NCI-H2081 (cell line): ENCODE measurements at regions not wholly inside any gene's neighbourhood (a gene's known extent, or its start where the extent isn't known, plus 50 kb on each side); places are given as distances from the start of the nearest gene placed in this dataset.
A peak's percentile ranks its signal among the peaks of the same experiment; 100 is the strongest.
"Not testable (repeated sequence)": the region's sequence is repeated elsewhere in the genome, so short reads cannot be mapped to it uniquely, and the experiment has no call there.

ENCODE experiments used
- DNase-seq, 2 experiments: peaks; one replicate each; lab custom pipeline; 2025; lab: John Stamatoyannopoulos, UW

- no peak for DNase-seq
Measured at GRCh38 chr10:37067576-37067975, 57.8 kb upstream of the ANKRD30A start.

- not testable (repeated sequence) for DNase-seq
Measured at GRCh38 chr10:37062296-37062695, 63.1 kb upstream of the ANKRD30A start.

GRCh38 chr10:37057261-37057660 is 68.1 kb upstream of the ANKRD30A start:
- no peak for DNase-seq

GRCh38 chr10:37053476-37053875 is 71.9 kb upstream of the ANKRD30A start:
- DNase-seq: no peak

- not testable (repeated sequence) for DNase-seq
Measured at GRCh38 chr10:37049982-37050381, 75.4 kb upstream of the ANKRD30A start.

GRCh38 chr10:37044319-37044718 is 81.1 kb upstream of the ANKRD30A start:
- DNase-seq: not testable (repeated sequence)

GRCh38 chr10:37035853-37036252 is 89.5 kb upstream of the ANKRD30A start:
- DNase-seq: no peak

GRCh38 chr10:37015498-37015897 is 109.9 kb upstream of the ANKRD30A start:
- DNase-seq: no peak

- DNase-seq: no peak
Measured at GRCh38 chr10:37010741-37011140, 114.7 kb upstream of the ANKRD30A start.

GRCh38 chr10:37008276-37008675 is 117.1 kb upstream of the ANKRD30A start:
- DNase-seq: not testable (repeated sequence)

- no peak for DNase-seq
Measured at GRCh38 chr10:37003126-37003525, 122.3 kb upstream of the ANKRD30A start.

GRCh38 chr10:36995806-36996205 is 129.6 kb upstream of the ANKRD30A start:
- DNase-seq: not testable (repeated sequence)

GRCh38 chr10:36994886-36995285 is 130.5 kb upstream of the ANKRD30A start:
- no peak for DNase-seq

GRCh38 chr10:36989233-36989632 is 136.2 kb upstream of the ANKRD30A start:
- no peak for DNase-seq

GRCh38 chr10:36946598-36946997 is 178.8 kb upstream of the ANKRD30A start:
- no peak for DNase-seq

GRCh38 chr10:36943544-36943943 is 181.9 kb upstream of the ANKRD30A start:
- DNase-seq: no peak

- DNase-seq: no peak
Measured at GRCh38 chr10:36942616-36943015, 182.8 kb upstream of the ANKRD30A start.

- no peak for DNase-seq
Measured at GRCh38 chr10:36903040-36903439, 222.4 kb upstream of the ANKRD30A start.

GRCh38 chr10:36899652-36900051 is 225.7 kb upstream of the ANKRD30A start:
- no peak for DNase-seq

GRCh38 chr10:36888925-36889573 is 236.3 kb upstream of the ANKRD30A start:
- DNase-seq: peak; percentile 12 to 34

- DNase-seq: no peak
Measured at GRCh38 chr10:36886303-36886891, 239.0 kb upstream of the ANKRD30A start.

- DNase-seq: no peak
Measured at GRCh38 chr10:36885746-36886145, 239.7 kb upstream of the ANKRD30A start.

GRCh38 chr10:36882781-36883180 is 242.6 kb upstream of the ANKRD30A start:
- DNase-seq: no peak

- DNase-seq: no peak
Measured at GRCh38 chr10:36880898-36881297, 244.5 kb upstream of the ANKRD30A start.
